ENCODE measurements at regions not wholly inside any gene's neighbourhood (a gene's known extent, or its start where the extent isn't known, plus 50 kb on each side); places are given as distances from the start of the nearest gene placed in this dataset.

- no peaks in the 10 kb centered on the region for H3K4me1 ChIP-seq (ENCODE audit: insufficient read depth, low read length)
- H3K27ac ChIP-seq (ENCODE audit: low read depth, low read length): no peak overlapping the region
- H2AFZ ChIP-seq (ENCODE audit: low read depth, low read length): no peak overlapping the region
- no peak for DNase-seq (ENCODE audit: low read depth)
- Mint-ChIP-seq H3K36me3 (ENCODE audit: low read depth, unreplicated experiment) (no peaks in the 10 kb centered on the region), H3K27me3 (ENCODE audit: low read depth, unreplicated experiment) (no peaks in the 10 kb centered on the region), H3K27ac (ENCODE audit: unreplicated experiment) (no peak overlapping the region), H3K9me3 (ENCODE audit: unreplicated experiment) (peaks cover 3% of the 10 kb centered on the region), H3K4me3 (ENCODE audit: unreplicated experiment) (no peak overlapping the region), H3K4me1 (ENCODE audit: low read depth, unreplicated experiment) (peaks cover 5% of the 10 kb centered on the region)
- no peaks in the 10 kb centered on the region for H3K27me3 ChIP-seq (ENCODE audit: insufficient read depth, low read length)
- no peak overlapping the region for H3K4me3 ChIP-seq (ENCODE audit: insufficient read depth, low read depth, low read length)
- TF ChIP-seq CTCF (IDR thresholded peaks at IDR 0.05; ENCODE audit: insufficient read depth, low read depth, low read length) (no peak), EZH2 (IDR thresholded peaks at IDR 0.05; ENCODE audit: insufficient read depth, low read length) (no peak)
- no peaks in the 10 kb centered on the region for H3K36me3 ChIP-seq (ENCODE audit: insufficient read depth, low read length)
- H3K4me2 ChIP-seq (ENCODE audit: low read length): no peak overlapping the region
- no peaks in the 10 kb centered on the region for H4K20me1 ChIP-seq (ENCODE audit: insufficient read depth, low read length)
- H3K9me3 ChIP-seq (ENCODE audit: insufficient read depth, low read depth, low read length): no peaks in the 10 kb centered on the region
- H3K79me2 ChIP-seq (ENCODE audit: insufficient read depth, low read length): no peaks in the 10 kb centered on the region
- FAIRE-seq: no peak
- no peak overlapping the region for H3K9ac ChIP-seq (ENCODE audit: low read length)
Observed at GRCh38 chr11:122487669-122488068, 167.9 kb upstream of the UBASH3B start.

- H2AFZ ChIP-seq (ENCODE audit: low read depth, low read length): no peak overlapping the region
- H3K27me3 Mint-ChIP-seq (ENCODE audit: low read depth, unreplicated experiment): no peaks in the 10 kb centered on the region
- FAIRE-seq: no peak
Observed at GRCh38 chr11:122486793-122487495, 168.6 kb upstream of the UBASH3B start.

More at GRCh38 chr11:122486793-122487495, 168.6 kb upstream of the UBASH3B start:
- no peak overlapping the region for H3K9ac ChIP-seq (ENCODE audit: low read length)
- no peaks in the 10 kb centered on the region for H3K4me1 ChIP-seq (ENCODE audit: insufficient read depth, low read length)
- TF ChIP-seq CTCF (IDR thresholded peaks at IDR 0.05; ENCODE audit: insufficient read depth, low read depth, low read length) (no peak), EZH2 (IDR thresholded peaks at IDR 0.05; ENCODE audit: insufficient read depth, low read length) (no peak)
- no peaks in the 10 kb centered on the region for H3K79me2 ChIP-seq (ENCODE audit: insufficient read depth, low read length)
- H3K36me3 ChIP-seq (ENCODE audit: insufficient read depth, low read length): no peaks in the 10 kb centered on the region
- Mint-ChIP-seq H3K27ac (ENCODE audit: unreplicated experiment) (no peak overlapping the region), H3K9me3 (ENCODE audit: unreplicated experiment) (peaks cover 3% of the 10 kb centered on the region), H3K36me3 (ENCODE audit: low read depth, unreplicated experiment) (no peaks in the 10 kb centered on the region), H3K4me3 (ENCODE audit: unreplicated experiment) (no peak overlapping the region), H3K4me1 (ENCODE audit: low read depth, unreplicated experiment) (peaks cover 5% of the 10 kb centered on the region)
- no peak overlapping the region for H3K4me2 ChIP-seq (ENCODE audit: low read length)
- H3K27me3 ChIP-seq (ENCODE audit: insufficient read depth, low read length): no peaks in the 10 kb centered on the region
- H4K20me1 ChIP-seq (ENCODE audit: insufficient read depth, low read length): no peaks in the 10 kb centered on the region
- no peaks in the 10 kb centered on the region for H3K9me3 ChIP-seq (ENCODE audit: insufficient read depth, low read depth, low read length)
- H3K4me3 ChIP-seq (ENCODE audit: insufficient read depth, low read depth, low read length): no peak overlapping the region
- DNase-seq (ENCODE audit: low read depth): no peak
- no peak overlapping the region for H3K27ac ChIP-seq (ENCODE audit: low read depth, low read length)

All from astrocyte (in vitro differentiated cells and primary cell).